ENCODE measurements at regions not wholly inside any gene's neighbourhood (a gene's known extent, or its start where the extent isn't known, plus 50 kb on each side); places are given as distances from the start of the nearest gene placed in this dataset.

GRCh38 chr1:11596295-11596694 lies 57.9 kb downstream of the FBXO2 start:
- ChIA-PET CTCF (ENCODE audit: unreplicated experiment) (no interaction called here), POLR2A (no interaction called here)
- TF ChIP-seq CTCF (conservative IDR thresholded peaks at IDR 0.05; ENCODE audit: low read length): no peak
- intact Hi-C loops (cut with micrococcal nuclease; ENCODE audit: unreplicated experiment): no loop called here
- Histone ChIP-seq H3K4me1 (ENCODE audit: insufficient read depth, low read length, poor library complexity, severe bottlenecking) (no peaks in the 10 kb centered on the region), H3K9me3 (ENCODE audit: low read length) (no peaks in the 10 kb centered on the region), H4K20me1 (ENCODE audit: insufficient read depth, low read length) (no peaks in the 10 kb centered on the region), H3K4me2 (ENCODE audit: low read length) (no peak overlapping the region), H3K4me3 (ENCODE audit: low read depth, low read length, poor library complexity, severe bottlenecking) (no peak overlapping the region), H3K27ac (ENCODE audit: low read depth, low read length, poor library complexity, severe bottlenecking) (no peak overlapping the region), H3K79me2 (ENCODE audit: insufficient read depth, low read depth, low read length) (no peaks in the 10 kb centered on the region), H3K36me3 (ENCODE audit: insufficient read depth, low read length) (no peaks in the 10 kb centered on the region), H3K9me2 (ENCODE audit: insufficient read depth, low read length) (no peaks in the 10 kb centered on the region), H2AFZ (ENCODE audit: low read length) (no peak overlapping the region)
- no TSS peak for BruUV-seq (replicated peaks)
- no peak for DNase-seq (ENCODE audit: low spot score)

GRCh38 chr1:11595285-11595684 lies 58.9 kb downstream of the FBXO2 start:
- H4K20me1 ChIP-seq (ENCODE audit: insufficient read depth, low read length): no peaks in the 10 kb centered on the region
- no peaks in the 10 kb centered on the region for H3K4me1 ChIP-seq (ENCODE audit: insufficient read depth, low read length, poor library complexity, severe bottlenecking)
- no peak overlapping the region for H2AFZ ChIP-seq (ENCODE audit: low read length)
- intact Hi-C loops (cut with micrococcal nuclease; ENCODE audit: unreplicated experiment): no loop called here
- ChIA-PET POLR2A (no interaction called here), CTCF (ENCODE audit: unreplicated experiment) (no interaction called here)
- no peaks in the 10 kb centered on the region for H3K36me3 ChIP-seq (ENCODE audit: insufficient read depth, low read length)
- H3K4me2 ChIP-seq (ENCODE audit: low read length): no peak overlapping the region
- no peak for DNase-seq (ENCODE audit: low spot score)
- no peak for TF ChIP-seq CTCF (conservative IDR thresholded peaks at IDR 0.05; ENCODE audit: low read length)
- no peak for TF ChIP-seq EZH2phosphoT487 (IDR thresholded peaks at IDR 0.05; ENCODE audit: borderline replicate concordance, low read depth, low read length)
- H3K4me3 ChIP-seq (ENCODE audit: low read depth, low read length, poor library complexity, severe bottlenecking): no peak overlapping the region
- H3K27ac ChIP-seq (ENCODE audit: low read depth, low read length, poor library complexity, severe bottlenecking): no peak overlapping the region
- no peaks in the 10 kb centered on the region for H3K9me3 ChIP-seq (ENCODE audit: low read length)
- BruUV-seq (replicated peaks): no TSS peak
- no peaks in the 10 kb centered on the region for H3K9me2 ChIP-seq (ENCODE audit: insufficient read depth, low read length)
- no peaks in the 10 kb centered on the region for H3K79me2 ChIP-seq (ENCODE audit: insufficient read depth, low read depth, low read length)

- Histone ChIP-seq H3K36me3 (ENCODE audit: insufficient read depth, low read length) (no peaks in the 10 kb centered on the region), H3K4me1 (ENCODE audit: insufficient read depth, low read length, poor library complexity, severe bottlenecking) (no peaks in the 10 kb centered on the region), H3K9me2 (ENCODE audit: insufficient read depth, low read length) (no peaks in the 10 kb centered on the region), H3K79me2 (ENCODE audit: insufficient read depth, low read depth, low read length) (no peaks in the 10 kb centered on the region), H3K4me2 (ENCODE audit: low read length) (no peak overlapping the region), H4K20me1 (ENCODE audit: insufficient read depth, low read length) (no peaks in the 10 kb centered on the region), H2AFZ (ENCODE audit: low read length) (no peak overlapping the region), H3K9me3 (ENCODE audit: low read length) (no peaks in the 10 kb centered on the region), H3K4me3 (ENCODE audit: low read depth, low read length, poor library complexity, severe bottlenecking) (no peak overlapping the region), H3K27ac (ENCODE audit: low read depth, low read length, poor library complexity, severe bottlenecking) (no peak overlapping the region)
- intact Hi-C loops (cut with micrococcal nuclease; ENCODE audit: unreplicated experiment): no loop called here
- no TSS peak for BruUV-seq (replicated peaks)
- TF ChIP-seq EZH2phosphoT487 (IDR thresholded peaks at IDR 0.05; ENCODE audit: borderline replicate concordance, low read depth, low read length) (no peak), CTCF (conservative IDR thresholded peaks at IDR 0.05; ENCODE audit: low read length) (no peak)
- ChIA-PET POLR2A (no interaction called here), CTCF (ENCODE audit: unreplicated experiment) (no interaction called here)
- DNase-seq (ENCODE audit: low spot score): no peak
Measured at GRCh38 chr1:11594625-11595024, 59.6 kb downstream of the FBXO2 start.

Measured in OCI-LY7 (cell line).